ENCODE measurements at regions not wholly inside any gene's neighbourhood (a gene's known extent, or its start where the extent isn't known, plus 50 kb on each side); places are given as distances from the start of the nearest gene placed in this dataset.
A peak's percentile ranks its signal among the peaks of the same experiment; 100 is the strongest.

DNA sequence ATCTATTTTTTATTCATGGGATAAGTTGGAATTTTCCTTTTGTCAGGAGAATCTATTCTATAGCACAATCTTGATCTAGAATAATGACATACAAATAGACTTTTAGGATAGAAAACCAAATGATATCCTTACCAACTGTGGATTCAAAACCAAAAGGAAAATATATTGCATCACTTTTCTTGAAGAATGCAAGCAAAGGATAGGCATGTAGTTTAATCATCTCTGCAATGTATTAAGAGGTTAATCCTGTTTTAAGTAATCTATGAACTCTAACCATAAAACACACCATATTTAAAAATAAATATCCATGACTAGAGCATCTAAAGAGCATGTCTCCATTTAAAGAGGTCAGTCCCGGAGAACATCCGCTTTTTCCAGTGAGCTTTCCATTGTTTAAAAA, 106.7 kb upstream of the CNKSR3 start:
- no peak overlapping the region for H3K4me3 ChIP-seq
- H3K36me3 ChIP-seq, result no peaks in the 10 kb centered on the region
- TF ChIP-seq, protein P1, sequence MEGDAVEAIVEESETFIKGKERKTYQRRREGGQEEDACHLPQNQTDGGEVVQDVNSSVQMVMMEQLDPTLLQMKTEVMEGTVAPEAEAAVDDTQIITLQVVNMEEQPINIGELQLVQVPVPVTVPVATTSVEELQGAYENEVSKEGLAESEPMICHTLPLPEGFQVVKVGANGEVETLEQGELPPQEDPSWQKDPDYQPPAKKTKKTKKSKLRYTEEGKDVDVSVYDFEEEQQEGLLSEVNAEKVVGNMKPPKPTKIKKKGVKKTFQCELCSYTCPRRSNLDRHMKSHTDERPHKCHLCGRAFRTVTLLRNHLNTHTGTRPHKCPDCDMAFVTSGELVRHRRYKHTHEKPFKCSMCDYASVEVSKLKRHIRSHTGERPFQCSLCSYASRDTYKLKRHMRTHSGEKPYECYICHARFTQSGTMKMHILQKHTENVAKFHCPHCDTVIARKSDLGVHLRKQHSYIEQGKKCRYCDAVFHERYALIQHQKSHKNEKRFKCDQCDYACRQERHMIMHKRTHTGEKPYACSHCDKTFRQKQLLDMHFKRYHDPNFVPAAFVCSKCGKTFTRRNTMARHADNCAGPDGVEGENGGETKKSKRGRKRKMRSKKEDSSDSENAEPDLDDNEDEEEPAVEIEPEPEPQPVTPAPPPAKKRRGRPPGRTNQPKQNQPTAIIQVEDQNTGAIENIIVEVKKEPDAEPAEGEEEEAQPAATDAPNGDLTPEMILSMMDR (IDR thresholded peaks at IDR 0.05; ENCODE audit: low read depth, low read length), result no peak
- H3K4me1 ChIP-seq (ENCODE audit: low read depth), result no peaks in the 10 kb centered on the region
- no peaks in the 10 kb centered on the region for H3K9me3 ChIP-seq (ENCODE audit: low read depth)
- H3K27ac ChIP-seq, result no peak overlapping the region
- DNase-seq (ENCODE audit: low read depth in 1 of 2, low spot score in 1 of 2), result peak in 1 of 2 donors; percentile 12
- H3K27me3 ChIP-seq, result no peaks in the 10 kb centered on the region

DNA sequence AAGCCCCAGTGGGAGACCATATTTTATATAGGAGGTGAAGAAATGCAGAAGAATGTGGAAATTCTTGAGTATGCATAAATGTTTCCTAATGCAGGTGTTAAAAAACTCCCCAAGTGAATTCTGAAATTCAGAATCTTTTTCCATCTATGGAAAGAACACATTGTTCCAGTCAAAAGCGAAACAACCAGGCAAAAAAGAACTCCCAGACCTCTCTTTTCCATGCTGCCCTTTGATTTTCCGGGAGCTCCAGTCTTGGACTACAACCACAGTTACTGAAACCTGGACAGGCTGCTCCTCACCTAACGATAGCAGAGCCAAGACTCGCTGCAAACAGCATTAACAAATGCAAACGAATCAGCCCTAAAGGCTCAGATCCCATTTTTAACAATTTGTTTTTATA, 108.7 kb upstream of the CNKSR3 start:
- DNase-seq (ENCODE audit: low read depth in 1 of 2, low spot score in 1 of 2), result no peak
- Histone ChIP-seq H3K36me3 (no peaks in the 10 kb centered on the region), H3K9me3 (ENCODE audit: low read depth) (no peaks in the 10 kb centered on the region), H3K27me3 (no peaks in the 10 kb centered on the region), H3K27ac (no peak overlapping the region), H3K4me3 (no peak overlapping the region), H3K4me1 (ENCODE audit: low read depth) (no peaks in the 10 kb centered on the region)
- TF ChIP-seq, protein P1 (IDR thresholded peaks at IDR 0.05; ENCODE audit: low read depth, low read length), result no peak

DNA sequence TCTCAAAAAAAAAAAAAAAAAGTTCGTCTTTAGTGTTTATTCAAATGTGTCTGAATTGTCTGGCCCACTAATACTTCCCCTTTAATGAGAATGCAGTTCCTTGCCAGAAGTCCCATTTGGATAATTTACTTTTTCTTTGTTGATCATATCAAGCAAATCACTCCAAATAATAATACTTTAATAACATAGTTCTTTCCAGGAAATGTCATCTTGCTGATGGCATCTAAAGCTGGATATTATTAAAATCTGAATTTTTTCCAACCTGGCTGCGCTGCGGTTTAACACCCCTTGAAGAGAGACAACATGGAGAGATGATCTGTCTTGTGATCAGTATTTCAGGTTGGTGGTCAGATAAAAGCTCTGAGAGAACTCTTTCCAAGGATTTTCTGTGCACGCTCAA, 111.2 kb upstream of the CNKSR3 start:
- Histone ChIP-seq H3K9me3 (ENCODE audit: low read depth) (no peaks in the 10 kb centered on the region), H3K27ac (no peak overlapping the region), H3K4me1 (ENCODE audit: low read depth) (no peaks in the 10 kb centered on the region), H3K36me3 (no peaks in the 10 kb centered on the region), H3K4me3 (no peak overlapping the region), H3K27me3 (no peaks in the 10 kb centered on the region)
- DNase-seq (ENCODE audit: low read depth in 1 of 2, low spot score in 1 of 2), result no peak
- TF ChIP-seq, protein P1 (IDR thresholded peaks at IDR 0.05; ENCODE audit: low read depth, low read length), result no peak

DNA sequence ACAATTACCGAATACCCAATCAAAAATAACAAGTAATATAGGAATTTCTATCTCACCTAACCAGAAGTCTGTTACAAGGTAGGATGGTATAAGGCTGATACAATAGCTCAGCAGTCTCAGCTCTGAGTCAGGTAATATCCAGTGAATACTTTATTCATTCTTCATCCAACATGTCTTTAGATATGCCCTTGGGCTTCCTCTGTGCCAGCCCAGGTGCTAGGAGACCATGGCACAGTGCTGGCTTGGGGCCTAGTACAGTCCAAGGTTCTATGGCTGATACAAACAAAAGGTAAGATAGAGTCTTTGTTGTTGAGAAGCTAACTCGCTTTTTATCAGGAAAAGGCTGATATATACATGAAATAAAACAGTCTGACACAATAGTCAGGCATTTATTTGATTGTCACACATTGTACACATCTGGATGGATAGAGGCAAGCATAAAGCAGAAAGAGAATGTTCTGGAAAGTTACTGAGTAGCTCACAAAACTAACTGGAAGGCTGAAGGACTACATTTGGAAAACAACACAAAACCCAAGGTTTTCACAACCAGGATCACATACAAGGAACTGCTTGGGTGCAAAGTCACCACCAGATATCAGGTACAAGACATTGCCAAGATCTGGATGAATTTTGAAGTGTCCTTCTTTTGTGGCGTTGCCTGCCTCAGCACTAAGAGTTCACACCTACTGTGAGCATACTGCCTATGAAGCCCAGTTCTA, 110.4 kb upstream of the SCAF8 start:
- no peaks in the 10 kb centered on the region for H3K4me1 ChIP-seq (ENCODE audit: low read depth)
- no peaks in the 10 kb centered on the region for H3K36me3 ChIP-seq
- no peak overlapping the region for H3K27ac ChIP-seq
- no peaks in the 10 kb centered on the region for H3K9me3 ChIP-seq (ENCODE audit: low read depth)
- no peak for DNase-seq (ENCODE audit: low read depth in 1 of 2, low spot score in 1 of 2)
- H3K27me3 ChIP-seq, result no peaks in the 10 kb centered on the region
- no peak overlapping the region for H3K4me3 ChIP-seq
- TF ChIP-seq, protein P1 (IDR thresholded peaks at IDR 0.05; ENCODE audit: low read depth, low read length), result no peak

DNA sequence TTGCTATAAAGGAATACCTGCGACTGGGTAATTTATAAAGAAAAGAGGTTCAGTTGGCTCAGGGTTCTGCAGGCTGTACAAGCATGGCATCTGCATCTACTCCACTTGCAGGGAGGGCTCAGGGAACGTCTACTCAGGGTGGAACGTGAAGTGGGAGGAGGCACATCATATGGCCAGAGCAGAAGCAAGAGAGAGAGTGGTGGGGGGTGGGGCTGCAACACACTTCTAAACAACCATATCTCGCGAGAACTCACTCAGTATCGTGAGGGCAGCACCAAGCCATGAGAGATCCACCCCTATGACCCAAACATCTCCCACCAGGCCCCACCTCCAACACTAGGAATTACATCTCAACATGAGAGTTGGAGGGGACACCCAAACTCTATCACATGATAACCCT, 109.8 kb upstream of the SCAF8 start:
- Histone ChIP-seq H3K4me3 (no peak overlapping the region), H3K36me3 (no peaks in the 10 kb centered on the region), H3K27ac (no peak overlapping the region), H3K9me3 (ENCODE audit: low read depth) (no peaks in the 10 kb centered on the region), H3K4me1 (ENCODE audit: low read depth) (no peaks in the 10 kb centered on the region), H3K27me3 (no peaks in the 10 kb centered on the region)
- no peak for DNase-seq (ENCODE audit: low read depth in 1 of 2, low spot score in 1 of 2)
- TF ChIP-seq, protein P1 (IDR thresholded peaks at IDR 0.05; ENCODE audit: low read depth, low read length), result no peak

All from cardiac muscle cell (in vitro differentiated cells and primary cell).